Prostate gland (tissue), 2 donors: ENCODE measurements at regions not wholly inside any gene's neighbourhood (a gene's known extent, or its start where the extent isn't known, plus 50 kb on each side); places are given as distances from the start of the nearest gene placed in this dataset.

ENCODE experiments used
- DNase-seq: peaks from one replicate; pipeline ENCODE4 v3.0.0-alpha.2; 2019; ENCODE audit warnings: low spot score
- H3K27ac ChIP-seq, 2 donors: fragments of 200-600 bp; sonication (generic); 2 replicates each; pipeline ENCODE4 v1.5.1; 2017 to 2019
- H3K27me3 ChIP-seq: fragments of 200-600 bp; sonication (generic); replicated peaks from 2 replicates; pipeline ENCODE4 v1.5.1; 2019; ENCODE audit not compliant: insufficient read depth
- H3K36me3 ChIP-seq, 2 donors: fragments of 200-600 bp; sonication (generic); 1 replicate in 1 of 2; 2 replicates in 1 of 2; pipeline versions ENCODE4 v1.5.1 to v1.8.1; 2017 to 2019
- H3K4me1 ChIP-seq: fragments of 200-600 bp; sonication (generic); replicated peaks from 2 replicates; pipeline ENCODE4 v1.5.1; 2019
- H3K4me3 ChIP-seq, 2 donors: fragments of 200-600 bp; sonication (generic); 2 replicates each; pipeline ENCODE4 v1.5.1; 2017 to 2019
- H3K9me3 ChIP-seq: fragments of 200-600 bp; sonication (generic); 2 replicates; pipeline ENCODE4 v1.5.1; 2017
- CTCF ChIP-seq, 4 experiments: fragments of 200-600 bp in 2 of 4; fragments of 450-650 bp in 2 of 4; sonication (generic) in 2 of 4; IDR thresholded peaks; 1 replicate in 3 of 4; 2 replicates in 1 of 4; pipeline ENCODE4 v1.5.1; 2016 to 2019; ENCODE audit warnings: antibody characterized with exemption in 4 of 4, mild to moderate bottlenecking in 2 of 4, moderate library complexity in 2 of 4
- POLR2A ChIP-seq: fragments of 450-650 bp; IDR thresholded peaks from one replicate; pipeline ENCODE4 v1.6.1; 2016; ENCODE audit warnings: antibody characterized with exemption, mild to moderate bottlenecking
- POLR2AphosphoS5 ChIP-seq: sonication (generic); formaldehyde crosslinking; IDR thresholded peaks from one replicate; pipeline ENCODE4 v1.6.1; 2017; ENCODE audit warnings: antibody characterized with exemption
- WGBS: methylation state at CpG from one replicate; pipeline ENCODE4 v1.1.5; 2018; 5-methylcytosine and 5-hydroxymethylcytosine counted together
- intact Hi-C: fragments of 100-400 bp; cut with DNase I; formaldehyde crosslinking; loops from one replicate; pipeline ENCODE4 v1.14.2; 2022

- Histone ChIP-seq H3K27me3 (no peaks in the 10 kb centered on the region), H3K27ac (no peak overlapping the region), H3K4me1 (peaks cover 6% of the 10 kb centered on the region), H3K4me3 (no peak overlapping the region), H3K36me3 (no peaks in the 10 kb centered on the region), H3K9me3 (no peaks in the 10 kb centered on the region)
- WGBS = 8% methylated on average over 29 of the region's 34 CpGs
- TF ChIP-seq POLR2A = no peak
- TF ChIP-seq POLR2AphosphoS5 = no peak
- no peak for TF ChIP-seq CTCF (IDR thresholded peaks at IDR 0.05)
- intact Hi-C loops = no loop called here
- no peak for DNase-seq
Measured at GRCh38 chr4:1578251-1578773, 105.8 kb downstream of the FAM53A start.

- H3K36me3 ChIP-seq = no peaks in the 10 kb centered on the region
- no peak overlapping the region for H3K4me3 ChIP-seq
- intact Hi-C loops = no loop called here
- H3K9me3 ChIP-seq = no peaks in the 10 kb centered on the region
- no peak overlapping the region for H3K27ac ChIP-seq
- peaks cover 6% of the 10 kb centered on the region for H3K4me1 ChIP-seq
- H3K27me3 ChIP-seq = no peaks in the 10 kb centered on the region
- TF ChIP-seq POLR2A (no peak), CTCF (IDR thresholded peaks at IDR 0.05) (no peak), POLR2AphosphoS5 (no peak)
- 45% methylated on average over 17 of the region's 17 CpGs for WGBS
- DNase-seq = no peak
Measured at GRCh38 chr4:1577822-1578217, 106.3 kb downstream of the FAM53A start.

GRCh38 chr4:1576961-1577821, 106.9 kb downstream of the FAM53A start:
- DNase-seq = no peak
- peaks cover 6% of the 10 kb centered on the region for H3K4me1 ChIP-seq
- no peak overlapping the region for H3K27ac ChIP-seq
- no peaks in the 10 kb centered on the region for H3K27me3 ChIP-seq
- no peaks in the 10 kb centered on the region for H3K9me3 ChIP-seq
- no peak overlapping the region for H3K4me3 ChIP-seq
- intact Hi-C loops = no loop called here
- no peak for TF ChIP-seq POLR2AphosphoS5
- no peak for TF ChIP-seq POLR2A
- TF ChIP-seq CTCF (IDR thresholded peaks at IDR 0.05) = no peak
- 57% methylated on average over 28 of the region's 30 CpGs for WGBS
- H3K36me3 ChIP-seq = no peaks in the 10 kb centered on the region

GRCh38 chr4:1576304-1576960, 107.7 kb downstream of the FAM53A start:
- H3K4me1 ChIP-seq = peaks cover 6% of the 10 kb centered on the region
- no peak overlapping the region for H3K27ac ChIP-seq
- no peak overlapping the region for H3K4me3 ChIP-seq
- H3K27me3 ChIP-seq = no peaks in the 10 kb centered on the region
- TF ChIP-seq POLR2AphosphoS5 (no peak), POLR2A (no peak), CTCF (IDR thresholded peaks at IDR 0.05) (no peak)
- no peaks in the 10 kb centered on the region for H3K36me3 ChIP-seq
- WGBS = 88% methylated on average over 32 of the region's 32 CpGs
- no peak for DNase-seq
- intact Hi-C loops = no loop called here
- no peaks in the 10 kb centered on the region for H3K9me3 ChIP-seq
